ENCODE measurements at regions not wholly inside any gene's neighbourhood (a gene's known extent, or its start where the extent isn't known, plus 50 kb on each side); places are given as distances from the start of the nearest gene placed in this dataset.

DNA sequence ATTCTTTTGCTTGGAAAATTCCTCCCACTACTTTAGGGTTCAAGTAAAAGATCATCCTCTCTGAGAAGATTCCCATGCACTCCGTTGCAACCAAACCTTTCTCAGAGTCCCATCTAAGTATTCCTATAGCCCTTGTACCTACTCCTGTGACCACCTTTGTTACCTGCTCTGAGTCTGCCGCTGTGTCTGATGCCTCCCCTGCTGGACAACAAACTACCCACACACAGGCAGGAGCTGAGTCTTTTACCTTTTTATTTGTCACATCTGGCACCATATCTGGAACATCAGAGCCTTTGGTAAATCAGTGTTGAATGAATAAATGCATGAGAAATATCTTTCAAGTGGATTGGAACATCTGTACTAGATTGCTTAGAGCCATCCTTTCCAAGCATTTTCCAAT, 82.1 kb upstream of the FLRT2 start:
- Histone ChIP-seq H3K36me3 (ENCODE audit: insufficient read depth, low read length) (no peaks in the 10 kb centered on the region), H3F3A (ENCODE audit: insufficient read depth, low read length, poor library complexity, severe bottlenecking) (no peaks in the 10 kb centered on the region), H3K27ac (ENCODE audit: low read length) (no peak overlapping the region), H3K9ac (ENCODE audit: low read length) (no peak overlapping the region), H2AFZ (ENCODE audit: low read depth, low read length) (no peak overlapping the region), H3K27me3 (ENCODE audit: insufficient read depth, low read depth, low read length) (no peaks in the 10 kb centered on the region), H3K9me3 (ENCODE audit: low read length) (no peaks in the 10 kb centered on the region), H3K9me2 (ENCODE audit: insufficient read depth, low read length) (no peaks in the 10 kb centered on the region), H3K79me2 (replicated peaks; ENCODE audit: insufficient read depth, low read length) (no peaks in the 10 kb centered on the region), H3K4me2 (ENCODE audit: low read length) (no peak overlapping the region), H3K4me3 (ENCODE audit: low read length) (no peak overlapping the region), H4K20me1 (ENCODE audit: insufficient read depth) (no peaks in the 10 kb centered on the region)
- TF ChIP-seq EP300 (conservative IDR thresholded peaks at IDR 0.05; ENCODE audit: poor library complexity, severe bottlenecking) (no peak), RAD21 (conservative IDR thresholded peaks at IDR 0.05) (no peak), POLR2AphosphoS5 (IDR thresholded peaks at IDR 0.05) (no peak)
- TF ChIP-seq, protein P1, sequence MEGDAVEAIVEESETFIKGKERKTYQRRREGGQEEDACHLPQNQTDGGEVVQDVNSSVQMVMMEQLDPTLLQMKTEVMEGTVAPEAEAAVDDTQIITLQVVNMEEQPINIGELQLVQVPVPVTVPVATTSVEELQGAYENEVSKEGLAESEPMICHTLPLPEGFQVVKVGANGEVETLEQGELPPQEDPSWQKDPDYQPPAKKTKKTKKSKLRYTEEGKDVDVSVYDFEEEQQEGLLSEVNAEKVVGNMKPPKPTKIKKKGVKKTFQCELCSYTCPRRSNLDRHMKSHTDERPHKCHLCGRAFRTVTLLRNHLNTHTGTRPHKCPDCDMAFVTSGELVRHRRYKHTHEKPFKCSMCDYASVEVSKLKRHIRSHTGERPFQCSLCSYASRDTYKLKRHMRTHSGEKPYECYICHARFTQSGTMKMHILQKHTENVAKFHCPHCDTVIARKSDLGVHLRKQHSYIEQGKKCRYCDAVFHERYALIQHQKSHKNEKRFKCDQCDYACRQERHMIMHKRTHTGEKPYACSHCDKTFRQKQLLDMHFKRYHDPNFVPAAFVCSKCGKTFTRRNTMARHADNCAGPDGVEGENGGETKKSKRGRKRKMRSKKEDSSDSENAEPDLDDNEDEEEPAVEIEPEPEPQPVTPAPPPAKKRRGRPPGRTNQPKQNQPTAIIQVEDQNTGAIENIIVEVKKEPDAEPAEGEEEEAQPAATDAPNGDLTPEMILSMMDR (IDR thresholded peaks at IDR 0.05; ENCODE audit: poor library complexity, severe bottlenecking): no peak

DNA sequence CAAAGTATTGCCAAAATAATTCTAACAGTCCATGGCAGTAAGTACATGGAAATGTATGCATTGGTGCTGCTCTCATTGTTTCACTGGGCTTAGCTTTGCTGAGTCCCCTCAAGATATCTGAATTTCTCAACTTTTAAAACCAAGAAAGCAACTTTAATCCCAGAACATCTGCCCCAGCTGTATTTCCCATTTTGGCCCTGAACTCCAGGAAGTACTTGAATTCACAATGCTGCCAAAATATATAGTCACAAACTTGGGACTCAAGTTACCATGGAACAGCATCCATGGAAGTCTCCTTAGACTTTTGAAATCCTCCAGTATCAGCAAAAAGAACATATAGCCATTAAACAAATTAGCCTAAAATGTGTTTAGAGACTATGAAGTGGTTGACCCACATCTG, 78.5 kb upstream of the FLRT2 start:
- Histone ChIP-seq H4K20me1 (ENCODE audit: insufficient read depth) (no peaks in the 10 kb centered on the region), H3K36me3 (ENCODE audit: insufficient read depth, low read length) (no peaks in the 10 kb centered on the region), H3K9ac (ENCODE audit: low read length) (no peak overlapping the region), H3K27ac (ENCODE audit: low read length) (no peak overlapping the region), H3K79me2 (replicated peaks; ENCODE audit: insufficient read depth, low read length) (no peaks in the 10 kb centered on the region), H3K9me3 (ENCODE audit: low read length) (no peaks in the 10 kb centered on the region), H3K27me3 (ENCODE audit: insufficient read depth, low read depth, low read length) (no peaks in the 10 kb centered on the region), H3K4me2 (ENCODE audit: low read length) (no peak overlapping the region), H3K9me2 (ENCODE audit: insufficient read depth, low read length) (no peaks in the 10 kb centered on the region), H2AFZ (ENCODE audit: low read depth, low read length) (no peak overlapping the region), H3F3A (ENCODE audit: insufficient read depth, low read length, poor library complexity, severe bottlenecking) (no peaks in the 10 kb centered on the region), H3K4me3 (ENCODE audit: low read length) (no peak overlapping the region)
- TF ChIP-seq TAF1 (IDR thresholded peaks at IDR 0.05; ENCODE audit: low read depth) (no peak), EP300 (conservative IDR thresholded peaks at IDR 0.05; ENCODE audit: poor library complexity, severe bottlenecking) (no peak), POLR2AphosphoS5 (IDR thresholded peaks at IDR 0.05) (no peak), MXI1 (conservative IDR thresholded peaks at IDR 0.05; ENCODE audit: poor library complexity, severe bottlenecking) (no peak), EZH2 (IDR thresholded peaks at IDR 0.05; ENCODE audit: borderline replicate concordance, insufficient read depth, low read length, poor library complexity, severe bottlenecking) (no peak), SMC3 (conservative IDR thresholded peaks at IDR 0.05; ENCODE audit: poor library complexity) (no peak), RAD21 (conservative IDR thresholded peaks at IDR 0.05) (no peak)
- TF ChIP-seq, protein P1 (IDR thresholded peaks at IDR 0.05; ENCODE audit: poor library complexity, severe bottlenecking): no peak
- TF ChIP-seq, protein P2, sequence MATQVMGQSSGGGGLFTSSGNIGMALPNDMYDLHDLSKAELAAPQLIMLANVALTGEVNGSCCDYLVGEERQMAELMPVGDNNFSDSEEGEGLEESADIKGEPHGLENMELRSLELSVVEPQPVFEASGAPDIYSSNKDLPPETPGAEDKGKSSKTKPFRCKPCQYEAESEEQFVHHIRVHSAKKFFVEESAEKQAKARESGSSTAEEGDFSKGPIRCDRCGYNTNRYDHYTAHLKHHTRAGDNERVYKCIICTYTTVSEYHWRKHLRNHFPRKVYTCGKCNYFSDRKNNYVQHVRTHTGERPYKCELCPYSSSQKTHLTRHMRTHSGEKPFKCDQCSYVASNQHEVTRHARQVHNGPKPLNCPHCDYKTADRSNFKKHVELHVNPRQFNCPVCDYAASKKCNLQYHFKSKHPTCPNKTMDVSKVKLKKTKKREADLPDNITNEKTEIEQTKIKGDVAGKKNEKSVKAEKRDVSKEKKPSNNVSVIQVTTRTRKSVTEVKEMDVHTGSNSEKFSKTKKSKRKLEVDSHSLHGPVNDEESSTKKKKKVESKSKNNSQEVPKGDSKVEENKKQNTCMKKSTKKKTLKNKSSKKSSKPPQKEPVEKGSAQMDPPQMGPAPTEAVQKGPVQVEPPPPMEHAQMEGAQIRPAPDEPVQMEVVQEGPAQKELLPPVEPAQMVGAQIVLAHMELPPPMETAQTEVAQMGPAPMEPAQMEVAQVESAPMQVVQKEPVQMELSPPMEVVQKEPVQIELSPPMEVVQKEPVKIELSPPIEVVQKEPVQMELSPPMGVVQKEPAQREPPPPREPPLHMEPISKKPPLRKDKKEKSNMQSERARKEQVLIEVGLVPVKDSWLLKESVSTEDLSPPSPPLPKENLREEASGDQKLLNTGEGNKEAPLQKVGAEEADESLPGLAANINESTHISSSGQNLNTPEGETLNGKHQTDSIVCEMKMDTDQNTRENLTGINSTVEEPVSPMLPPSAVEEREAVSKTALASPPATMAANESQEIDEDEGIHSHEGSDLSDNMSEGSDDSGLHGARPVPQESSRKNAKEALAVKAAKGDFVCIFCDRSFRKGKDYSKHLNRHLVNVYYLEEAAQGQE (IDR thresholded peaks at IDR 0.05; ENCODE audit: borderline replicate concordance): no peak
